NCI-H748 (cell line): ENCODE measurements at regions not wholly inside any gene's neighbourhood (a gene's known extent, or its start where the extent isn't known, plus 50 kb on each side); places are given as distances from the start of the nearest gene placed in this dataset.
A peak's percentile ranks its signal among the peaks of the same experiment; 100 is the strongest.
"Not testable (repeated sequence)": the region's sequence is repeated elsewhere in the genome, so short reads cannot be mapped to it uniquely, and the experiment has no call there.

Source experiments
- DNase-seq: peaks from one replicate; lab custom pipeline; 2025; ENCODE audit not compliant: unreplicated experiment; lab: John Stamatoyannopoulos, UW

DNA sequence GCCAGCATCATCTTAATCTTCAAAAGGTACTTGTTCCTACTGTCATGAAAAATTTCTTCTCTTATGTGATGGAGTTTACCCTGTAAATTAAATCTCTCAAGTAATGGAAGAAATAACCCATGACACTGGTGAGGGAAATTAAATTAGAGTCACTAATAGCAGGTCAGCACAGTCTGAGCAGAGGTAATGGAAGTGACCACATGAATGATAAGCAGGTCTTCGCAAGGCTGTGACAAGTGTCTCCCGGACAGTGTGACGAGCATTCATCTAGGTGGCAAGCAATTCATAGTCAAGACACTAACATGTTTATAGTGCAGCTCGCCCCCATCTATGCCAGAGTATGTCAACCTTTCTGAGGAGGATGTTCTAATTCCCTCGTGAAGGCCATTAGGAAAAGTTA, 249.2 kb downstream of the FRK start:
- DNase-seq: no peak

DNA sequence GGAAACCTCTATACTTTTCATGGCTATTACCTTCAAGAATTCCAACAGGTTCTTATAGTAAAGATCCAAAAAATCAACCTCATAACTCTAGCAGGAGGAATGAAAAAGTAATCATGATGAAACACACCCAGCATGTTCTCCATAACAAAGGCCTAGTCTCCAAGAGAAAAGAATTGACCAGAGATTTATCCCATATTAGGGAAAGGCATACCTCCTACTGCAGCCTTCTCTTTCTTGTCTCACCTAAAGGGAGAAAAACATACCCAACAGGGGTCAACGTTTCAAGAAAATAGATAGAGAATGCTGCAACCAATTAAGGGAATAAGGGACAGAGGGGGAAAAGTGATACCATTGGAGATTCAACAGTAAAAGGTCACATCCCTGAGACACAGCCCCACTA, 262.5 kb downstream of the FRK start:
- DNase-seq: no peak

DNA sequence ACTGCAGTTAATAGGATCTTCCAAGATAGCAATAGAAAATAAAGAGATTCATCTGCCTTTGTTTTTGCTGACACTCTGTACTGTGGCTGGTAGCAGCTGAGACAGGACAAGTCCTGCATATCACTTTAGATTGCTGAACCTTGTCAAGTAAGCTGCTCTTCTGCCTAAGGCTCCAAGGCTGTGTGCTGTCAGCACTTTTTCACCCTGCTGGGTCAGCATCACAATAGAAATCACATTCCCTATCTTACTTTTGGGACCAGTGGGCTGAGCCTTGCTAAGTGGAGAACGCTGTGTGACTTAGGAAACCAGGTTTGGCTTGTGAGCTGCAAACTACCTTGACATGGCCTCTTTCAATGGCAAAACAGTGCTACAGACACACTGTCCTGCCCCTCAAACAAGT, 263.9 kb downstream of the FRK start:
- no peak for DNase-seq

DNA sequence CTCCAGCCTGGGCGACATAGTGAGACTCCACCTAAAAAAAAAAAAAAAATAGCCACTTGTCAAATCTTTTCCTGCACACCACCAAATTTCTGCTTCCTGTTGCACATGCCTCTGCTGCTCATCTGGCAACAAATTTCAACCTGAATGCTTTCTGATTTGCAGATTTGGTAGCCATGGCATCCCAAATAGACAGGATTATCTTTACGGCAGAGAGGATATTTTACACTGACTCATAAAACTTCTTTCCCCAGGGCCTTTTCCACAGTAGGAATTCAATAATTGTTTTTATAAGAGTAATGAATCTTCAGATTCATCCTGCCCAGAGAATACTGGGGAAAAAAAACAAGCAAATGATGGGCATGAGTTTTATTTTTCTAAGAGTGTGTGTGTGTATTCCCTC, 264.6 kb downstream of the FRK start:
- DNase-seq: no peak

DNA sequence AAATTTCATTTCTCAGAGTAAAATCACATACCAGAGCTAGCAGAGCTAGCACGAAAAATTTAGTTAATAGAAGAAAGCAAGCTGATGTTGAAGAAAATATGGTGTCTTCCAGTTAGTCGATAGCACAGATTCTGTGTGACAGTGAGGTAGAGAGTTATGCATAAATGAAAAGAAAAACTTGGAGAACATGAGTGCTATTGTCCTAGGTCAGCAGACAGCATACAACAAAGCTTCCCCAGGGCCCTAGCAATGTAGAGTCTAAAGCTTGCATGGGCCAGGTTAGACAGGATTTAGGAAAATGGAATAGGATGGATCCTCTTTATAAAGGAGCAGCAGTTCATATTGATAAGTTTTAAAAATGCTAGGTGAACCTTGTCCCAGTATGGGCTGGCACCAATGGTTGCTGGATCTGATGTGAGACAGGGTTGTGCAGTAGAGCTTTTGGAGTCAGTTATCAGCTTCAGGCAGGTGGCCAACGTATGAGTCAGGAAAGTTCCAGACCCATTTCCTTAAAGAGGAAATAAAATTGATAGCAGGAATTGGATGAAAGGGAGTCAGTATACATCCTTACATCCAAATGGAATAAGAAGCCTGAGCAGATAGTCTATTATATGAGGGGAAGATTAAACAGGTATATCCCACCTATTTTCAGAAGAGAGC, 277.2 kb downstream of the FRK start:
- DNase-seq: no peak

DNA sequence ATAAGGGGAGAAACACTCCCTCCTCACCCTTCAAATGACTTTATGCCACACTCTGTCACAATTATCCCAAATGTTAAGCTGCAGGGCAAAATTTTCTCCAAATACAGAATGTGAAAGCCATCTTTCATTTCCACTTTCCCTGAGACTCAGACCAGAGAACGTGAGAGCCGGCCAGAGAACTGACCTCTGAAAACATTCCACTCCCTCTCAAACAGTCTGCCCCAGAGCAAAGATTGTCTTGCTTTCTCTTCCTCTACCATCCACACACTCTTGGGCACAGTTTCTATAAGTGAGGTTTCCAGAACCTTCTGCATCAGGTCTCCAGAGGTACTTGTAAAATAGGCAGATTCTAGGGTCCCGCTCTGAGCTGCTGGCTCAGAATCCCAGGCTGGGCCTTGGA, 278.1 kb downstream of the FRK start:
- no peak for DNase-seq

DNA sequence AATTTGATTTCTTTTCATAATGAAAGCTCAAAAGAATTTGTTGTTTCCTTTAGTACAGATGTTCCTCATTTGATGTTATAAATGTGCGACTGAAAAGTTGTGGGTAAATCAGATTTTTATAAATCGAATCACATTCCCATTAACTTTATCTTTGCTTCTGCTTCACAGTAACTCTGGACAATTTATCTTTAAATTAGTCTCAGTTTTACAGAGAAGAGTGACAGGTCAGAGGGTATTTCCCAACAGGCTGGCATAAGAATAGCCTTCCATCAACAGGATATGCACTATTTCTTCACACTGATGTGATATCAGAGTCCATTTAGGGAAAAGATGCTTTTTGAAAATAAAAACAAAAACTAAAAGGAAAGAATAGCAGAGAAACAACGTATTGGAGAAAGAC, 286.9 kb downstream of the FRK start:
- no peak for DNase-seq

DNA sequence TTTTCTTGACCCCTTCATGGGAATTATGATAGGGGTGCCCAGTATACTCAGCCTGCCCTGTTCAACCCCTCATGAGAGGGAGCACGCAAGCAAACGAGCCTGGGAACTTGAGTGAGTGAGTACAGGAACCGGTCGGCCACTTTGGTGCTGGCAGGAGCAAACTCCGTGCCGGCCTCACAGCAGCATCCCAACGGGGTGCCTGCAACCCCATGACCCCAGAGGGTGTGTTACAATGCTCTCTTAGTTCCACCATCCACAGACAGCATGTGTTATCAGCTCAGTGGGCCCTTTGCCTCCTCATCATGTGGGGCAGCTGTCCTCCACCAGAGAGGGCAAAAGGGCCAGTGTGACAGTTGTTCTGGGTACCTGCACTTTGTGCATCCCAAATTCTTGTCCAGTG, 289.8 kb downstream of the FRK start:
- no peak for DNase-seq

DNA sequence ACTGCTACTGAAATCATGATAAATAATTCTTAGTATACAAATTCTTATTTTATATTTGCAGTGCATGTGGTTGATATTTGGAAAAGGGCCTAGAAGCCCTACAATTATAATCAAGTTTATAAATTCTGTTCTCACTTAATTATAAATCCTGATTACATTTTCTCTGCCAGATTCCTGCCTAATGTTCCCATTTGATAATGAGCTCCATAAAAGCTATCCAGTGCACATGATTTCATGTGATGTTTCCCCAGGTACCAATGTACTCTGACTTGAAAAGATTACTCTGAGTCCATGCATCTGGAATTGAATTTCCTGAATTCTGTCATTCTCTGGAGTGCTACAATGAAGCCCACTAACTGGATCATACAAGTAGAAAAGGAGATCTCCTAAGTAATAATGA, 292.2 kb downstream of the FRK start:
- no peak for DNase-seq

DNA sequence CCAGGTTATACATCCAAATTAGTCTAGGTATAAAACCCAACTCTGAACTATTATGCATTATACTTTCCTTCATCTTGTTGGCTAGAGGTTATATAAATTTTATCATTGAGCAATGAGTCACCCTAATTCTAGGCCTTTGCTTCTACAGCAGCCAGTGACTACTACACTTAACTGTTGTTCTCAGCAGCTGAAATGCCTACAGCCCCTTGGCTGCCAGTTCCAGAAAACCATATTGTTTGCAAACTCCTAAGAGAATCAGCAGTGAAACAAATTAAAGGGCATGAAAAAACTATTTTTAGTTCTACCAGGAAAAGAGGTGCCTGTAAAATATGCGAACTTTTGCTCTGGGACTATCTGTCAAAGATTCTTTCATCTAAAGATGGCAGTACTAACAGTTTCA, 292.8 kb downstream of the FRK start:
- no peak for DNase-seq

DNA sequence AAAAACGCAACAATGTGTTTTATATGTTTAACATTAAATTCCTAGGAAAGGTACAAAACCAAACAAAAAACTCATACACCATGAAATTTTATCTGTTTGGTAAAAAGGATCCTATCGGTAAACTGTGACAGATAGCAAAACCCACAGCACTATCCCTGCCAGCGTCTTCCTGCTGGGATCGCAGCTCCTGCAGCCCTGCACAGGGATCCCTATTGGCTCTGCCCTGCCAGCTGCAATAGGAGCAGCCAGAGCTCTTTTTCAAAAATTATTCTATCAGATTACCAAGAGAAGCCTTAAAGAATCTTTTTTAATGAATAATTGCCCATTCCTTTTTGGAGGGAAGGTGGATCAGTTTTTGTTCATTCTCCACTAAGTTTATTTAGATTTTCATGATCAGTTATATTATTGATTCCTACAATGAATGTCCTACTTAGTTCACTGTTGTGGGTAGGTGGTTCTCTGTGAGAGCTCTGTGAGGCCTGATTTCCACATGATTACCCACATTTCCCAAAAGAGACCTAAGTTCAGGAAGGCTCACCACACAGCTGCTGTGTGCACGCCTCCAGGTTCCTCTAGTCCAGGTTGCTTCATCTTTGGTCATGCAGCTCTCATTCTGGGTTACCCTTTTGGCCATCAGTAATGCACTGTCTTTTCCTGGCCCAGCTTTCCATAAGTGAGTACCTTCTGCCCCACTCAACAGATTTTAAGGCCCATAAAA, 293.8 kb downstream of the FRK start:
- no peak for DNase-seq

DNA sequence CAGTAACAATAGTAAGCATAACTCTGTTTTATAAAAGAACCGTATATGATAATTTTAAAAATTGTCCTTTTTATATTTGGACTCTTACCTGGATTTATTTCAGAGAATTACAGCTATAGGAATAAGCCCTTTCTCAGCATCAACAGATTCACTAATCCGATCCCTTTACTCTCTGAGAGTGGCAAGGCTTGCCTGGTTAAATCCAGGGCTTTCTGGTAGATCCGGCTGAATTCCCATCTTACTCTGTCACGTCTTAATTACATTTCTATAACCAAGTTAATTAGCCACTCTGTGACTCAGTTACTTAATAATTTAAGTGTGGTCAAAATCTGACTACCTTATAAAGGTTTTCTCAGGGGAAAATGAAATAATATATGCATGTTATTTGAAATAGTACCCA, 294.7 kb downstream of the FRK start:
- no peak for DNase-seq

DNA sequence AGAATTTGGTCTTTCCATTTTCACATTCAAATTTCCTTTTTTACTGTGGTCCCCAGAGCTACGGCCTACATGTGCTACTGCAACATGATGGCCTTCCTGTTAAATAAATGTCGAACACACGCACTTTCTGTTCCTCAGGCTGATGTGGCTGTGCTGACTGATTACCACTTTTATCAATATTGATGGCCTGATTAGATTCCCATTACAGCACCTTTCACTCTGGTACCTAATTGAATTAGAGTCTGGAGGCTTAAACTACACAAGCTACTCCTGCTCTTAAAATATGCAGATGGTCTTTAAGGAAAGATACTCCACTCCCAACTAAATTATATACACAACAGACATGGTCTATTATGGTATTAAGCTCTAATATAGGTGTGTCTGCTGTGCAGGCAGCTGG, 301.6 kb downstream of the FRK start:
- peak; percentile 22 for DNase-seq

DNA sequence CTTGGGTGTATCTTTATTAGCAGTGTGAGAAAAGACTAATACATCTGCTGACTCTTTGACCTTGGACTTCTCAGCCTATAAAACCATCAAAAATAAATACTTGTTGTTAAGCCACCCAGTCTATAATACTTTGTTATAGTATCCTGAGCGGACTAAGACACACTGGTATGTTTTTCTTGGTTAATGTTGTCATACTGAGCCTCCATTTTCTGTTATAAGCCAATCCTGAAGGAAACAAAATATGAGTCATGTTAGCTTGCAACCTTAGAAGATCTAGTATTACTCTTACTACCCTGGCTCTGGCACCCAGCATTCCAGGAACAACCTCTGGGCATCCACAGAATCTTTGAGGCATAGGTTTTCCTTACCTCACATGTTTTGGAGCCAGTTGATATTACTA, 307.2 kb downstream of the FRK start:
- no peak for DNase-seq

DNA sequence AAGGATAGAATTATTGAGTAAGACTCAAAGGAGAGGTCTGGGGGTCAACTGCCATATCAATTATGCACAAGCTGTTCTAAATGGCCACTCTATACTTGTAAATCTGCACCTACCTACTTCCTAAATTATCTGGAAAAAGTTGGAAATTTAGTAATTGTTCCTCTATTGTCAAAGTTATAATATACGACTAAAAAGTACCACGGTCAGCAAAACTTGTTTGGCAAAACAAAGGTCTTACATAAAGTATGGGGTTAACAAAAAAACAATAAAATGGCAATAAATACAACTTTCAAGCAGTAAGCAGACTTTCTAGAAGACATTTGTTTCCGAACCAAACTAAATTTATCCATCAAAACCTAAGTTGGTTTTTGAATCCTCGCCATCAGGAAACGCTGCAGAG, 309.7 kb downstream of the FRK start:
- no peak for DNase-seq

DNA sequence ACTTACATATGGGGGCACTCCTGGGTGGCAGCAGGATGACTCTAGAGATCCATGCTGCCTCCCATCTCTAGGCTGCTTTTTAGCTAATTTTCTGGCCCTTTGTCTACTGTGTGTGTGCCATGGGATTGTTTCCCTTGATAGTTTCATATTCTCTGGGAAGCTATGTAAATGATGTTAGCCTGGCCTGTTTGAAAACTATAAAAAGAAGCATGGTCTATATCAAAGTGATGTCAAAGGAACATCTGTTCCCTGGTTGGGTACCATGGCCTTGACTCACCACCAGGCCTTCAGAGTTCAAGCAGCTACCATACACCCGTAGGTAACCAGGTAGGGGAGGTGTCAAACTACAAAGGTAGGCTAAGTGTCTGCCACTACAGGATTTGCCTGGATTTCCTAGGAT, 310.4 kb downstream of the FRK start:
- DNase-seq: no peak

DNA sequence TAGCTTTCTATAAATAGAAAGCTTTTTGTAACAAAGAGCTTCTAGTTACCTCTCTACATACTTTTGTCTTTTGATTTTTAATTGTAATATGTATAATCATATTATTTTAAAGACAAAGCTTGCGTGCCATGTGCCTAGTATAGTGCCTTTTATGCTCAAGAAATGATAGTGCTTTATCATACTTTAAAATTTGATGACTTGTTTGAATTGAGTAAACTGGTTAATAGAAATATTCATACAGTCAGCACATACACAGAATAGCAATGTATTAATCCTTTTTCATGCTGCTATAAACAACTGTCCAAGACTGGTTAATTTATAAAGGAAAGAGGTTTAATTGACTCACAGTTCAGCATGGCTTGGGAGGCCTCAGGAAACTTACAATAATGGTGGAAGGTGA, 313.0 kb downstream of the FRK start:
- no peak for DNase-seq

DNA sequence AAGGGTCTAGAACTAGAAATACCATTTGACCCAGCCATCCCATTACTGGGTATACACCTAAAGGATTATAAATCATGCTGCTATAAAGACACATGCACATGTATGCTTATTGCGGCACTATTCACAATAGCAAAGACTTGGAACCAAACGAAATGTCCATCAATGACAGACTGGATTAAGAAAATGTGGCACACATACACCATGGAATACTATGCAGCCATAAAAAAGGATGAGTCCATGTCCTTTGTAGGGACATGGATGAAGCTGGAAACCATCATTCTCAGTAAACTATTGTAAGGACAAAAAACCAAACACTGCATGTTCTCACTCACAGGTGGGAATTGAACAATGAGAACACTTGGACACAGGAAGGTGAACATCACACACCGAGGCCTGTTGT, 314.1 kb downstream of the FRK start:
- not testable (repeated sequence) for DNase-seq

DNA sequence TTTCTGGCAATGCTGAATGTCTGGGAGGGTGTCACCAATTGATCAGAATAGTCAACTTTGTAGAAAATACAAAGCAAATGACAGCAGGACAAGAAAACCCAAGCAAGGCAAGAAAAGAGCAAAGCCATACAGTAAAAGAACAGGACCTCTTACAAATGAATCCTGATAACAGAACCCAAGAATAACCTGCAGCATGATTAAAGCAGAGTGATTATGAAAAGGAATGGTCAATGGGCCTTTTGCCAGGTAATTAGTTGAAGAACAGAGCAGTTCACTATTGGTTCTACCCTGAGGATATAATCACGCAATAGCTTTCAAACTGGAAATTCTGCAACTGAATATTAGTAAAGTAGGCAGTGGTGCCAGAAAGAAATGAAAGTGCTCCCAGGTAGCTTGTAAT, 319.8 kb downstream of the FRK start:
- peak; percentile 10 for DNase-seq

DNA sequence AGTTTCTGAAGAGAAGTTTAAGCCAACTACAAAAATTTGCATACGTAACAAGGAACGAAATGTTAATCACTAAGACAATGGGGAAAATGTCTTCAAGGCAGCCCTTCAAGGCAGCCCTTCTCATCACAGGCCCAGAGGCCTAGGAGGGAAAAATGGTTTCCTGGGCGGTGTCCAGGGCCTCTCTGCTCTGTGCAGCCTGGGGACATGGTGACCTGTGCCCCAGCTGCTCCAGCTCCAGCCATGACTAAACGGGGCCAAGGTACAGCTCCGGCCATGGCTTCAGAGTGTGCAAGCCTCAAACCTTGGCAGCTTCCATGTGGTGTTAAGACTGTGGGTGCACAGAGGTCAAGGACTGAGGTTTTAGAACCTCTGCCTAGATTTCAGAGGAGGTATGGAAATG, 325.1 kb downstream of the FRK start:
- DNase-seq: no peak

DNA sequence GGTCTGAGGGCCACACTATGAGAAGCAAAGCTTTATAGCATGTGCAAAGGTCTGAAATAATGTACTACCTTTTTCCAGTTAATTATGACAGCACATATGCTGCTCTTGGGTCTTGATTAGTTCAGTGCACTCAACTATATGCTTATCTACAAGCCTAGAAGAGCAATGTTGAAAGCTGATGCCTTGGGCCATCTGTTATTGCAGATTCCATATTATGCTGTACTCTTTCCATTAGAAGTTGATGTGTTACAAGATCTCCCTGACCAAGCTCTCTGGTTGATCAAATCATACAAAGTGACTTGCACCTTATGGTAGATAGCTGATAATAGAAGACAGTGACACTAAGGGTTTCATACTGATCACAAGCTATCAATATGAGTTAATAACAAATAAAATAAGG, 327.3 kb downstream of the FRK start:
- DNase-seq: no peak

DNA sequence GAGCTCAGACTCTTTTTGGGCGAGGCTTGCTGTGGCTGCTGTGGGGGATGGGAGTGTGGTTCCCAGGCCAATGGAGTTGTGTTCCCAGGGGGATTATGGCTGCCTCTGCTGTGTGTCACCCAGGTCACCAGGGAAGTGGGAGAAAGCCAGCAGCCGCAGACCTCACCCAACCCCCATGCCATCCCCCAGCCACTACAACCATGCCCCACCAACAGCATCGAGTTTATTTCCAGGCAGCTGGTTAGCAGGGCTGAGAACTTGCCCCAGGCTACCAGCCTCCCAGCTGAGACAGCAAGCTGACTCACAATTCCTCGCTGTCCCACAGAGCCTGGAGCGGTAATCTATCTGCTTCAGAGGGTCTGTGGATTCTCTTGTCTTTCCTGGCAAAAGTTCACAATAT, 331.7 kb downstream of the FRK start:
- DNase-seq: no peak

DNA sequence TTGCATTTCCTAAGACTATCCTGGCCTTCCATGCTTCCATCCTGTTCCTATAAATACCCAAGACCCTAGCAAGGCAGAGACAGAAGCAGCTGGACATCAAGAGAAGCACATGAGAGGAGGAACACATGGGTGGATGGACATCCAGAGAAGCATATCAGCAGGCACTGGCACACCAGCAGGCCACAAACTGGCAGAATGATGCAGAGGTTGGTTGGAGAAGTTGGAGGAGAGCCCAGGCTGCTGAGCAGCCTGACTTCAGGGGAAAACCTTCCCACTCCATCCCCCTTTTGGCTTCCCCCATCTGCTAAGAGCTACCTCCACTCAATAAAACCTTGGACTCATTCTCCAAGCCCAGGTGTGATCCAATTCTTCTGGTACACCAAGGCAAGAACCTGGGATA, 332.5 kb downstream of the FRK start:
- no peak for DNase-seq
